ENCODE measurements at regions not wholly inside any gene's neighbourhood (a gene's known extent, or its start where the extent isn't known, plus 50 kb on each side); places are given as distances from the start of the nearest gene placed in this dataset.
"Not testable (repeated sequence)": the region's sequence is repeated elsewhere in the genome, so short reads cannot be mapped to it uniquely, and the experiment has no call there.

DNA sequence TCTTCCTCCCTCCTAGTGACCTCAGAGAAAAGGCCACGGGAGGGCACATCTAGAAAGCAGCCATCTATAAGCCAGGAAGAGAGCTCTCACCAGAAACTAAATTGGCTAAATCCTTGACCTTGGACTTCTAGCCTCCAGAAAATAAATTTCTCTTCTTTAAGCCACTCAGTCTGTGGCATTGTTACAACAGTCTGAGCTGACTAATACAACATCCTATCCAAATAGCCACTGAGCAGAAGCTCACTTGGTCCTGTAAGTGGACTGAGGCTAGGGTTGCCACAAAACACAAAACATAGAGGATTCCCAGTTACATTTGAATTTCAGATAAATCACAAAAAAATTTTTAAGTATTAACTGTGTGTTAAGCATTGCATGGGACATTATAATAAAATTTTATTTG, 383.4 kb downstream of the MLLT3 start:
- DNase-seq (ENCODE audit: low read depth) = no peak

GRCh38 chr9:20237686-20238085, 384.6 kb downstream of the MLLT3 start:
- DNase-seq (ENCODE audit: low read depth) = no peak

DNA sequence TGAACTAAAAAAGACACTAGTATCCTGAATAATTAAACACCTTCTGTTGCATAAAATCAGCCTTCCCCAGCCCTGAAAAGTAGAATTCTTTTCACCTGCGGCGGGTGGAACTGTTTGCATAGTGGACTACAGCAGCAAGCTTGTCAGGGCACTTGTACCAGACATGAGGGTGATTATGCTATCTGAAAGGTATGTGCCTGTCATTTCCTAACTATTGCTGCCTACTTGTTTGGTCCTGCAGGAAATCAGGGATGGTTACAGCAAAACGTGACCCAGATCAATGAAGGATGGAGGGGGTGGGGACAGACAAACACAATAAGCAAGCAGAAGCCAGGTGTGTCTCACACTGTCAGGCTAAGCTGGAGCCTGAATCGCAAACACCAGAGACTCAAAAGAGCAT, 385.6 kb downstream of the MLLT3 start:
- DNase-seq (ENCODE audit: low read depth) = no peak

DNA sequence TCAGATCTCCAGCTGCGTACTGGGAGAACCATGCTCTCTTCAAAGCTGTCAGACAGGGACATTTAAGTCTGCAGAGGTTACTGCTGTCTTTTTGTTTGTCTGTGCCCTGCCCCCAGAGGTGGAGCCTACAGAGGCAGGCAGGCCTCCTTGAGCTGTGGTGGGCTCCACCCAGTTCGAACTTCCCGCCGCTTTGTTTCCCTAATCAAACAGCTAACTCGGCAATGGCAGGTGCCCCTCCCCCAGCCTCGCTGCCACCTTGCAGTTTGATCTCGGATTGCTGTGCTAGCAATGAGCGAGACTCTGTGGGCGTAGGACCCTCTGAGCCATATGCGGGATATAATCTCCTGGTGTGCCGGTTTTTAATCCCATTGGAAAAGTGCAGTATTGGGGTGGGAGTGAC, 387.1 kb downstream of the MLLT3 start:
- DNase-seq (ENCODE audit: low read depth) = not testable (repeated sequence)

DNA sequence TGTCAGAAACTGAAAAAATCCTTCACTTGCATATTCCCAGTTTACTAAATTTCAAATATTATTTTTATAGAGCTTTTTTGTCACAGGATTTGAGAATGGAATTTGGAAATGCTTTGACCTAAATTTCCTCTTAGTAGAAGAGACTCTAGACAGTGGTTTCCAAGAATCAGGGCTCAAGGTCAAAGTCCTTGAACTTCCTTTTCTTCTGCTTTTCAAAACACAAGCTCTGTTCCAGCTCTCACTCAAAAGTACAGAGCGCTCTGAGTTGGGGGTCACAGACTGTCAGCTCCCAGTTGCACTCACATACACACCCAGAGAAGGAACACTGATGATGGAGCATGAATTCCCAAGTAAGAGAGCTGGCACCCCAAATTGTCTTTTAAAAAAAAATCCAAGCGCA, 394.2 kb downstream of the MLLT3 start:
- DNase-seq (ENCODE audit: low read depth) = no peak

DNA sequence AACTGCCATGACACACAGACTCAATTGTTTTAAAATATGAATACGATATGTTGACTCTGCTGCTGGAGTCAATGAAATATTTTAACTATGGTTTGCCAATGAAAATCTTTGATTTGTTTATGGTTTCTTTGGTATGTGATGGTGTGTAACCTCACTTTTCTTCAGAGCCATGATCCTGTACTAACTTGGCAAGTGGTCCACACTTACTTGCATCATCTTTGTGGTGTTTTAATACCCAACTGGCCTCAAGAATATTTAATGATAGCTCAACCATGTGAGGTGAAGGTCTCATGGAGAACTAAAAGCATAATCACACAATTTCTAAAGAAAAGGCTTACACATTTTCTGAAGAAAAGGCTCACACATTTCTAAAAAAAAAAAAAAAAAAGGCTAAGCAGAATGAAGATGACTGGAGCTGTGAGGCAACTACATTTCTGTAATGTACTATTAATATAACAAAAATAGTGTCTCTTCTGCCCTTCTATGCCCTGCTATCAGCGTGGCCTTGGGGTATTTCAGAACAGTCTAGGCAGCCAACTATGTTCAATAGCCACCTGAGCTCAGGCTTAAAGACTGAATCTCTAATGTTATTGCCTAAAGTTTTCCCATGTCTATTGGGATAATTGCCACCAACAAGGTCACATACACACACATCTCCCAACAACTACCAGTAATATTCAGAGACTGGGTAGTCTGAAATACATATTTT, 395.0 kb downstream of the MLLT3 start:
- DNase-seq (ENCODE audit: low read depth) = no peak

GRCh38 chr9:20226345-20226744, 396.0 kb downstream of the MLLT3 start:
- no peak for DNase-seq (ENCODE audit: low read depth)

- no peak for DNase-seq (ENCODE audit: low read depth)
These were observed 396.5 kb downstream of the MLLT3 start for GRCh38 chr9:20225826-20226225.

- no peak for DNase-seq (ENCODE audit: low read depth)
These were observed 397.5 kb downstream of the MLLT3 start for GRCh38 chr9:20224756-20225155.

DNA sequence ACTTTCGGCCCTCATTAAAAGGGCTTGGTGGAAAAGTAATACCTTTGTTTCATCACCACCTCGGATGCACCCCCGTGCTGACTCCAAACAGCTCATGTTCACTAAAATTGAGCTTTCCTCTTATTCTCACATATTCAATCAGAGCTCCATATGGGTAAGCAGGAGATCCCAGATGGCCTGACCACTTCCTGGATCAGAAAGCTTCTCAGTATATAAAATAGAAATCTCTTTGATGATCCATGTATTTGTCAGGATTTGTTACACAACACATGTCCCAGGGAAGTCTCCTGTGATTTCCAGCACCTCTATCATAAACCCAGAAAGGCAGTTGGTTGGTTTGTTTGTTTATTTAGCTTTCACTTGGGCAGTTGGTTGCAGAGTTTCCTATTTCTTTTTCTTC, 402.0 kb downstream of the MLLT3 start:
- no peak for DNase-seq (ENCODE audit: low read depth)

DNA sequence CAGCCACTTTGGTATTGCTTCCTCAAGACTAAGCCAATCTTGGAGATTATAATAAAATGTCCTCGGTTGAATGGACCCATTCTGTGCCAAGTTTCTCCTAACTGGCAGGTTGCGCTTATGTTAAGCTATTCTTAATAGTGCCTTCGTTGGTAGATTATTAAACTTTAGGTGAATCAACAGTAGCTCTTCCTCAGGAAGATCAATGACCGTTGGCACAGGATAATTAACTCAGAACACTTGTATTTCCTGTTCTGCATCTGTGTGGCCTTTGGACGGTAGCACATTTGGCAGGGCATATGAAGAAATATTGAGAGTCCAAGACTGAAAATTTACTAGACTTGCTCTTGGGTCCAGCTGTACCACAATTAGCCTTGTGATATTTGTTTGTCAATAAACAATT, 402.9 kb downstream of the MLLT3 start:
- no peak for DNase-seq (ENCODE audit: low read depth)

DNA sequence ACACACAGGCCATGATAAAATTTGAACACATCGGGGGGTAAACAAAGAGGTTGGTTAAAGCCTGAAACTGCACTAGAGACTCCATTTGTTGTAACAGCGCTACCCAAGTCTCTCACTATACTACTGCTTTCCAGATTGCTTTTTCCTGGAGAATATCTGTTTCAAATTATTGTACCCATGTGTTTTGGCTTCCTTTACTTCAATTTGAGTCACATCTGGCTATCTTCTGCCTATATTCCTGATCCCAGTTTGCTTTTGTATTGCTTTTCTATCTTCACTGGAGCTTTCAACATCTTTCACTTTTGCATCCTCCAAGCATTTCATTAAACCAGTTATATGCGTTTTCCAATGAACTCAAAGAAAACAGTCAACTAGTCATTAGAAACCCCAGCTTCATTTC, 404.7 kb downstream of the MLLT3 start:
- DNase-seq (ENCODE audit: low read depth) = no peak

- DNase-seq (ENCODE audit: low read depth) = no peak
These were observed 405.9 kb downstream of the MLLT3 start for GRCh38 chr9:20216438-20216837.

DNA sequence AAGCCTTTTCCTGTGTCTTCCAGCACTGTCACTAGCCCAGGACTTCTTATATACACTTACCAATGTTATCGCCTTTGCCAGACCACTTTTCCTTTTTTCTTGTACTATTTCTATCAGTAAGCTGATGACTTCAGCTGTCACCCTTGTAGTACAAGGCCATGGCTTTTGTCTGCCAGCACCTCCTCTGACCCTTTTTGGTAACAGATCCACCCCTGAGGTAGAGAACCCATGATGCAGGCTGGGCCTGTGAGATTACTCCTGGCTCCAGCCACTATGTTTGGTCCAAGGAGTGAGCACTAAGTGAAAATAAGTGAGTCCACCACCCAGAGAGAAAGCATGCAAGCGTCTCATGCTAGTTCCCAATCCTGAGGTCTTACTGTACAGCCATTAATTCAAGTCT, 406.7 kb downstream of the MLLT3 start:
- no peak for DNase-seq (ENCODE audit: low read depth)

- no peak for DNase-seq (ENCODE audit: low read depth)
These were observed 409.5 kb downstream of the MLLT3 start for GRCh38 chr9:20212806-20213205.

DNA sequence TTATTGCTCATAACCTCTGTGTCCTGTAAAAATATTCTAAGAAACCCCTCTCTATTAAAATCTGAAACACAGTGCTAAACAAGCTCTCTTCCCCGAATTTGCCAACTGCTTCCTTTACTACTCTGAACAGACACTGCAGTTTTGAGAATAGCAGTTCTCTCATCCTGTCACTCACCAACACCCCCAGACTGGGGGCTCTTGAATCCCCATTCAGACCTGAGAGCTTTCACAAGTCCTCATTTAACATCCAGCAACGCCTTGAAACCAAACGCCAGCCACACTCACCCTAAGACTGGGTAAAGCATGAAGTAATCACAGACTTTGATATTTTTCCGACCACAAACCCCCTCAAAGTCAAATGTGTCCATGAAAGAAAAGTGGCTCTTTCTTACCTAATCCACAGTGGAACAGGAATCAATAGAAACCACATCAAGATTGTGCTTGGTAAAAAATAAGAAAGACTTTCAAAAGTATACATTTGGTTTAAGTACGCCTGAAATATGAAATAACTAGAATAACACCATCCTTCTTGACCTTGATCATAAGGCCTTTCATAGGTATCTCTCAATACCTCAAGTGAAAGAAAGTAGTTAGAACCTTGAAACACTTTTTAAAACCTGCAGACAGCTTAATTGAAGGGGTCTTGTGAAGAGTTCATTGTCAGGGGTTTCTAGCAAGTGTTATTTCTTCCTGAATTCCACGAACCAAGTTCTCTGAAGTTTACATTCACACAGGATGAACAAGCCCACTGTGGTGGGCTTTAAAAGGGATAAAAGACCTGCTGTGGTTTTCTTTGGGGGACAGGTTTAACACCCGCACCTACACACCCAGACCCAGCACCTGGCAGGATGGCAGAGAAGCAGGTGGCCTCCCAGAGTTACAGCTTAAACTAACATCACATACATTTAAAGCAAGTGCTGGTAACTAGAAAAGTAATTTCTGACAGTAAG, 412.6 kb downstream of the MLLT3 start:
- DNase-seq (ENCODE audit: low read depth) = no peak

GRCh38 chr9:20208961-20209371, 413.3 kb downstream of the MLLT3 start:
- no peak for DNase-seq (ENCODE audit: low read depth)

- no peak for DNase-seq (ENCODE audit: low read depth)
These were observed 414.1 kb downstream of the MLLT3 start for GRCh38 chr9:20208226-20208625.

- no peak for DNase-seq (ENCODE audit: low read depth)
These were observed 415.1 kb downstream of the MLLT3 start for GRCh38 chr9:20207176-20207575.

DNA sequence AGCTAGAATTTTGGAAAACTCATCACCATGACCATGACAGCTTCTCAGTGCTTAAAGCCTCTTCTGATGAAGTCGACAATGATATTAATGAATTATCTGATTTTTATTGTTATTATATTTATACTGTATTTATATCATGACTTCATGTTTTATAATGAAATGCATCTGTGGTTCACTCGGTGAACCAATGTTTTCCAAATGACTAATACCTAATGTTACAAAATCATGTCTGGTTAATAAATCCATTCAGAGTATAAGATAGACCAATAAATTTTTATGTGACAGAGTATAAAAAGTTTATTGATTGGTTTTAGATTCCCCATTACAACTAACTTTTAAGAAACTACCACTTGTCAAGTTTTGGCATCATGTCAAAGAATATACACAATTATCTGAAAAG, 416.5 kb downstream of the MLLT3 start:
- DNase-seq (ENCODE audit: low read depth) = no peak

DNA sequence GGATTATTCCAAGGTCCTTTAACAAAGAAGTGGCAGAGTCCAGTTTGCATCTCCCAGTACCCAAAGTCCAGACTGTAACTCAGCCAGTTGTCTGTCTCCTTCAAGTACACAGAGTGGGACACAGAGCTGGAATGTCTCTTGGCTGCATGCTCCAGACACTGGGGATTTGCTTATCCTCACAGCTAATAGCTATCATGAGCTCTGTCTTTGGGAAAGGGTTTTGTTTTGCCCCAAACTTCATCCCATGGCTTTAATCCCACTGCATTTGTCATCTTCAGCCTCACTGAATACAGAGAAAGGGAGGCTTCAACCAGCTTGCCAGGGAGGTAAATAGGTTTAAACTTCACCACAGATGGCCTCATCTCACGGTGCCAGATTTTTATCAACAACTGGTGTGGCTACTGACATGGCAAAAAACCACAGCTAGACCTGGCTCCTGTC, 412.2 kb upstream of the SLC24A2 start:
- no peak for DNase-seq (ENCODE audit: low read depth)

GRCh38 chr9:20200581-20200980, 411.7 kb upstream of the SLC24A2 start:
- no peak for DNase-seq (ENCODE audit: low read depth)

DNA sequence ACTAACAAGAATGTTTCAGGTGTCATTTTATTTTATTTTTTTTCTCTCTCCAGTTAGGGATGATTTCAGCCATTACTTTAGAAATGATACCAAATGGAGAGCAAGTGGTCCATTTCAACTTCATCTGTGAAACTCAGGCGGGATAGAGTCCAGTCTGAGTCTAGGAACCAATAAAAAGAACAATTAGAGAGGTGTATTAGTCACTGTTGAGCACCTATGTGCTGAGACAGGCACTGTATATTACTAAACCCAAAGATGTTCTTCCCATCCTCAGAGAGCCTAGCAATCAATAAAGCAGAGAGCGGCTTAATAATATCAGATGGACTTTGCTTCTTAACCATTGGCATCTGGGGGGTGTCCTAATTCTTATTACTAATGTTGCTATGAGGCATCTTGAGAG, 410.3 kb upstream of the SLC24A2 start:
- no peak for DNase-seq (ENCODE audit: low read depth)
